ENCODE measurements at regions not wholly inside any gene's neighbourhood (a gene's known extent, or its start where the extent isn't known, plus 50 kb on each side); places are given as distances from the start of the nearest gene placed in this dataset.
"Not testable (repeated sequence)": the region's sequence is repeated elsewhere in the genome, so short reads cannot be mapped to it uniquely, and the experiment has no call there.

DNA sequence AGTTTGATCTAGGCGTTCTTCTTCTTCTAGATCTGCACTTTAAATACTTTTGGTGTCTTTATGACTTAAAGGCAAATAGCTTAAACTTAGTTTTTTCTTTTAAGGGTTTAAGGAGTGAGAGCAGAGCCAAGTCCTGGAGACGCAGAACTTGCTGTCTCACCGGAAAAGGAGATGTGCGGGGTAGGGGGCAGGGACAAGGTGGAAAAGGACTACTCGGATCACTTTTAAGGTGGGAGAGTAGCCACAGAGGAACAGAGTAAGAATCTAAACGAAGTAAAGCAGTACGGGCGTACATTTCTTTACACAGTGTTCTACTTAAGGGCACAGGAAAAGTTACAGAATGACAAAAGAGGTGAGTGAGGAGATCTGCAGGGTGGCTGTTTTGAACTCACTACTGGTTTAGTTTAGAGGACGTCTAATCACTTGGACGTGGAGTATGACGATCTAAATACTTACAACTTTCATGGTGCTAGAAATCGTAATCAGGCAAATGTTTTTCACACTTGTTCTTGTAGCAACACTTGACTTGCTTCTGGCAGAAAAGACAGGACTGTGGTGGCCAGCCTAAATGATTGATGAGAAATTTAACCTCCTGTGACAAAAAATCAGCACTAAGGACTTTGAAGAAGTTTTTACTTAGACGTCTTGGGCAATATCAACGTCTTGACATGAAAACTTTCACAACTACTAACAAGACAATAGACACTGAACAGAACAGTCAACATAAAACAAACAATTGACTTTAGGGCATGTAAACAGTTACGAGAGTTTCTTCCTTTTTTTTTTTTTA lies 127.0 kb downstream of the ART5 start:
- TF ChIP-seq JUND (IDR thresholded peaks at IDR 0.05); NR2F2 (IDR thresholded peaks at IDR 0.05); FOXA2 (IDR thresholded peaks at IDR 0.05); REST (IDR thresholded peaks at IDR 0.05); MAX (IDR thresholded peaks at IDR 0.05); GABPA (IDR thresholded peaks at IDR 0.05 in 1 of 2, conservative IDR thresholded peaks at IDR 0.05 in 1 of 2): not testable (repeated sequence)
- TF ChIP-seq, protein P1, sequence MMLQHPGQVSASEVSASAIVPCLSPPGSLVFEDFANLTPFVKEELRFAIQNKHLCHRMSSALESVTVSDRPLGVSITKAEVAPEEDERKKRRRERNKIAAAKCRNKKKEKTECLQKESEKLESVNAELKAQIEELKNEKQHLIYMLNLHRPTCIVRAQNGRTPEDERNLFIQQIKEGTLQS (IDR thresholded peaks at IDR 0.05): not testable (repeated sequence)
- TF ChIP-seq, protein P2, sequence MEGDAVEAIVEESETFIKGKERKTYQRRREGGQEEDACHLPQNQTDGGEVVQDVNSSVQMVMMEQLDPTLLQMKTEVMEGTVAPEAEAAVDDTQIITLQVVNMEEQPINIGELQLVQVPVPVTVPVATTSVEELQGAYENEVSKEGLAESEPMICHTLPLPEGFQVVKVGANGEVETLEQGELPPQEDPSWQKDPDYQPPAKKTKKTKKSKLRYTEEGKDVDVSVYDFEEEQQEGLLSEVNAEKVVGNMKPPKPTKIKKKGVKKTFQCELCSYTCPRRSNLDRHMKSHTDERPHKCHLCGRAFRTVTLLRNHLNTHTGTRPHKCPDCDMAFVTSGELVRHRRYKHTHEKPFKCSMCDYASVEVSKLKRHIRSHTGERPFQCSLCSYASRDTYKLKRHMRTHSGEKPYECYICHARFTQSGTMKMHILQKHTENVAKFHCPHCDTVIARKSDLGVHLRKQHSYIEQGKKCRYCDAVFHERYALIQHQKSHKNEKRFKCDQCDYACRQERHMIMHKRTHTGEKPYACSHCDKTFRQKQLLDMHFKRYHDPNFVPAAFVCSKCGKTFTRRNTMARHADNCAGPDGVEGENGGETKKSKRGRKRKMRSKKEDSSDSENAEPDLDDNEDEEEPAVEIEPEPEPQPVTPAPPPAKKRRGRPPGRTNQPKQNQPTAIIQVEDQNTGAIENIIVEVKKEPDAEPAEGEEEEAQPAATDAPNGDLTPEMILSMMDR (IDR thresholded peaks at IDR 0.05; ENCODE audit: low read depth, low read length, missing input control): not testable (repeated sequence)

All from liver (tissue), 3 donors.